Liver (tissue), 3 donors: ENCODE measurements at regions not wholly inside any gene's neighbourhood (a gene's known extent, or its start where the extent isn't known, plus 50 kb on each side); places are given as distances from the start of the nearest gene placed in this dataset.

Experiments
- TF ChIP-seq, protein P1 (sequence below): fragments of 150-350 bp; IDR thresholded peaks from 2 replicates; pipeline ENCODE4 v1.5.1; 2017; ENCODE audit warnings: improper control_type of control experiment, low read depth, low read length; ENCODE audit not compliant: missing input control
- TF ChIP-seq, protein P2 (sequence below): IDR thresholded peaks from 2 replicates; pipeline ENCODE4 v1.6.1; 2016; ENCODE audit warnings: antibody characterized with exemption
- TF ChIP-seq, protein P3 (sequence below): IDR thresholded peaks from 2 replicates; pipeline ENCODE4 v1.6.1; 2016; ENCODE audit warnings: antibody characterized with exemption, mild to moderate bottlenecking
- TF ChIP-seq, protein P4 (sequence below): IDR thresholded peaks from 2 replicates; pipeline ENCODE4 v1.6.1; 2016; ENCODE audit warnings: antibody characterized with exemption
- donor health status: healthy.
- donor health status: healthy.

DNA sequence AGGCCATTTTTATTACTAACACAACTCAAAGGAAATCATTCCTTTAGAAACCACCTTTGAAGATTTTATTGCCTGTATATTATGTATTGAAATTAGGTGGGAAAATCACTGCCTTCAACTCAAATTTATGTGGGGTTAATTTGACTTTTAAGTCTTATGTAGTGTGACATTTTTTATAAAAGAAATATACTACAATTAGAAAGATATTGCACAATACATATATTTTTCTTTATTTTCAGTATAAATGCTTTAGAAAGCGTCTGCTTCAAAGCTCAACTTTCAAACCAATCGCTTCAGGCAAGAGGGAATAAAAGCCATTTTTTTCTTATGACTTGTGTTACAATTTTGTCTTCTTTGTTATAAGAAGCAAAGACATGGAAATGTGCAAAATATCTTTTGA is 337.4 kb upstream of the ZWINT start:
- TF ChIP-seq, protein P1, sequence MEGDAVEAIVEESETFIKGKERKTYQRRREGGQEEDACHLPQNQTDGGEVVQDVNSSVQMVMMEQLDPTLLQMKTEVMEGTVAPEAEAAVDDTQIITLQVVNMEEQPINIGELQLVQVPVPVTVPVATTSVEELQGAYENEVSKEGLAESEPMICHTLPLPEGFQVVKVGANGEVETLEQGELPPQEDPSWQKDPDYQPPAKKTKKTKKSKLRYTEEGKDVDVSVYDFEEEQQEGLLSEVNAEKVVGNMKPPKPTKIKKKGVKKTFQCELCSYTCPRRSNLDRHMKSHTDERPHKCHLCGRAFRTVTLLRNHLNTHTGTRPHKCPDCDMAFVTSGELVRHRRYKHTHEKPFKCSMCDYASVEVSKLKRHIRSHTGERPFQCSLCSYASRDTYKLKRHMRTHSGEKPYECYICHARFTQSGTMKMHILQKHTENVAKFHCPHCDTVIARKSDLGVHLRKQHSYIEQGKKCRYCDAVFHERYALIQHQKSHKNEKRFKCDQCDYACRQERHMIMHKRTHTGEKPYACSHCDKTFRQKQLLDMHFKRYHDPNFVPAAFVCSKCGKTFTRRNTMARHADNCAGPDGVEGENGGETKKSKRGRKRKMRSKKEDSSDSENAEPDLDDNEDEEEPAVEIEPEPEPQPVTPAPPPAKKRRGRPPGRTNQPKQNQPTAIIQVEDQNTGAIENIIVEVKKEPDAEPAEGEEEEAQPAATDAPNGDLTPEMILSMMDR = no peak
- TF ChIP-seq, protein P2, sequence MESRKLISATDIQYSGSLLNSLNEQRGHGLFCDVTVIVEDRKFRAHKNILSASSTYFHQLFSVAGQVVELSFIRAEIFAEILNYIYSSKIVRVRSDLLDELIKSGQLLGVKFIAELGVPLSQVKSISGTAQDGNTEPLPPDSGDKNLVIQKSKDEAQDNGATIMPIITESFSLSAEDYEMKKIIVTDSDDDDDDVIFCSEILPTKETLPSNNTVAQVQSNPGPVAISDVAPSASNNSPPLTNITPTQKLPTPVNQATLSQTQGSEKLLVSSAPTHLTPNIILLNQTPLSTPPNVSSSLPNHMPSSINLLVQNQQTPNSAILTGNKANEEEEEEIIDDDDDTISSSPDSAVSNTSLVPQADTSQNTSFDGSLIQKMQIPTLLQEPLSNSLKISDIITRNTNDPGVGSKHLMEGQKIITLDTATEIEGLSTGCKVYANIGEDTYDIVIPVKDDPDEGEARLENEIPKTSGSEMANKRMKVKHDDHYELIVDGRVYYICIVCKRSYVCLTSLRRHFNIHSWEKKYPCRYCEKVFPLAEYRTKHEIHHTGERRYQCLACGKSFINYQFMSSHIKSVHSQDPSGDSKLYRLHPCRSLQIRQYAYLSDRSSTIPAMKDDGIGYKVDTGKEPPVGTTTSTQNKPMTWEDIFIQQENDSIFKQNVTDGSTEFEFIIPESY = no peak
- TF ChIP-seq, protein P3, sequence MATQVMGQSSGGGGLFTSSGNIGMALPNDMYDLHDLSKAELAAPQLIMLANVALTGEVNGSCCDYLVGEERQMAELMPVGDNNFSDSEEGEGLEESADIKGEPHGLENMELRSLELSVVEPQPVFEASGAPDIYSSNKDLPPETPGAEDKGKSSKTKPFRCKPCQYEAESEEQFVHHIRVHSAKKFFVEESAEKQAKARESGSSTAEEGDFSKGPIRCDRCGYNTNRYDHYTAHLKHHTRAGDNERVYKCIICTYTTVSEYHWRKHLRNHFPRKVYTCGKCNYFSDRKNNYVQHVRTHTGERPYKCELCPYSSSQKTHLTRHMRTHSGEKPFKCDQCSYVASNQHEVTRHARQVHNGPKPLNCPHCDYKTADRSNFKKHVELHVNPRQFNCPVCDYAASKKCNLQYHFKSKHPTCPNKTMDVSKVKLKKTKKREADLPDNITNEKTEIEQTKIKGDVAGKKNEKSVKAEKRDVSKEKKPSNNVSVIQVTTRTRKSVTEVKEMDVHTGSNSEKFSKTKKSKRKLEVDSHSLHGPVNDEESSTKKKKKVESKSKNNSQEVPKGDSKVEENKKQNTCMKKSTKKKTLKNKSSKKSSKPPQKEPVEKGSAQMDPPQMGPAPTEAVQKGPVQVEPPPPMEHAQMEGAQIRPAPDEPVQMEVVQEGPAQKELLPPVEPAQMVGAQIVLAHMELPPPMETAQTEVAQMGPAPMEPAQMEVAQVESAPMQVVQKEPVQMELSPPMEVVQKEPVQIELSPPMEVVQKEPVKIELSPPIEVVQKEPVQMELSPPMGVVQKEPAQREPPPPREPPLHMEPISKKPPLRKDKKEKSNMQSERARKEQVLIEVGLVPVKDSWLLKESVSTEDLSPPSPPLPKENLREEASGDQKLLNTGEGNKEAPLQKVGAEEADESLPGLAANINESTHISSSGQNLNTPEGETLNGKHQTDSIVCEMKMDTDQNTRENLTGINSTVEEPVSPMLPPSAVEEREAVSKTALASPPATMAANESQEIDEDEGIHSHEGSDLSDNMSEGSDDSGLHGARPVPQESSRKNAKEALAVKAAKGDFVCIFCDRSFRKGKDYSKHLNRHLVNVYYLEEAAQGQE = no peak
- TF ChIP-seq, protein P4, sequence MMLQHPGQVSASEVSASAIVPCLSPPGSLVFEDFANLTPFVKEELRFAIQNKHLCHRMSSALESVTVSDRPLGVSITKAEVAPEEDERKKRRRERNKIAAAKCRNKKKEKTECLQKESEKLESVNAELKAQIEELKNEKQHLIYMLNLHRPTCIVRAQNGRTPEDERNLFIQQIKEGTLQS = no peak
